GM10248 (cell line): ENCODE measurements at regions not wholly inside any gene's neighbourhood (a gene's known extent, or its start where the extent isn't known, plus 50 kb on each side); places are given as distances from the start of the nearest gene placed in this dataset.

Experiments used
- CTCF ChIA-PET: fragments of 300-600 bp; sonication (Branson Sonifier 250); formaldehyde crosslinking; extraction: SDS; loops from one replicate; lab custom pipeline; 2021; ENCODE audit warnings: antibody characterized with exemption; lab: Yijun Ruan, JAX
- POLR2A ChIA-PET: fragments of 350-650 bp; sonication (Branson Sonifier 250); formaldehyde crosslinking; extraction: SDS; loops from one replicate; lab custom pipeline; 2020; ENCODE audit warnings: antibody characterized with exemption; lab: Yijun Ruan, JAX
- DNase-seq: peaks from one replicate; pipeline ENCODE4 v3.0.0; 2012; ENCODE audit errors: extremely low spot score
- CTCF ChIP-seq: IDR thresholded peaks from 2 replicates; pipeline ENCODE4 v1.5.1; 2012; ENCODE audit warnings: mild to moderate bottlenecking, low read depth; ENCODE audit errors: extremely low read depth, missing control alignments, control extremely low read depth

GRCh38 chr1:9451081-9451480 is 88.2 kb upstream of the SLC25A33 start:
- no peak for DNase-seq
- ChIA-PET CTCF (interaction anchor here (0.7 to 3.4 kb wide), 3 partner anchors 11 to 162 kb away, joined by 3 to 21 read pairs (median 4); no protein-coding TSS in a partner anchor), POLR2A (no interaction called here)
- no peak for TF ChIP-seq CTCF

GRCh38 chr1:9452516-9453140 is 86.6 kb upstream of the SLC25A33 start:
- no peak for TF ChIP-seq CTCF
- CTCF ChIA-PET, result interaction anchor here (1.1 to 3.4 kb wide), 4 partner anchors 43 to 209 kb away, joined by 3 to 21 read pairs (median 4); no protein-coding TSS in a partner anchor
- POLR2A ChIA-PET, result no interaction called here
- DNase-seq, result no peak

- no peak for DNase-seq
- ChIA-PET POLR2A (no interaction called here), CTCF (interaction anchor here (3.1 to 4.6 kb wide), 2 partner anchors 164 to 187 kb away, joined by 33 to 84 read pairs; partner anchors contain the start of gene SPSB1)
- TF ChIP-seq CTCF, result no peak
Measured at GRCh38 chr1:9453375-9453774, 85.9 kb upstream of the SLC25A33 start.

- ChIA-PET CTCF (interaction anchor here (1.2 to 4.6 kb wide), 6 partner anchors 11 to 198 kb away, joined by 3 to 84 read pairs (median 6); partner anchors contain the start of gene SPSB1), POLR2A (no interaction called here)
- DNase-seq, result no peak
- no peak for TF ChIP-seq CTCF
Measured at GRCh38 chr1:9453779-9454418, 85.4 kb upstream of the SLC25A33 start.

GRCh38 chr1:9454494-9455066 is 84.7 kb upstream of the SLC25A33 start:
- POLR2A ChIA-PET, result no interaction called here
- DNase-seq, result no peak

More at GRCh38 chr1:9454494-9455066, 84.7 kb upstream of the SLC25A33 start:
- TF ChIP-seq CTCF, result no peak
- CTCF ChIA-PET, result interaction anchor here (1.0 to 4.6 kb wide), 18 partner anchors 9 to 220 kb away, joined by 3 to 84 read pairs (median 9); partner anchors contain the start of genes H6PD and SPSB1
